ENCODE measurements at regions not wholly inside any gene's neighbourhood (a gene's known extent, or its start where the extent isn't known, plus 50 kb on each side); places are given as distances from the start of the nearest gene placed in this dataset.

DNA sequence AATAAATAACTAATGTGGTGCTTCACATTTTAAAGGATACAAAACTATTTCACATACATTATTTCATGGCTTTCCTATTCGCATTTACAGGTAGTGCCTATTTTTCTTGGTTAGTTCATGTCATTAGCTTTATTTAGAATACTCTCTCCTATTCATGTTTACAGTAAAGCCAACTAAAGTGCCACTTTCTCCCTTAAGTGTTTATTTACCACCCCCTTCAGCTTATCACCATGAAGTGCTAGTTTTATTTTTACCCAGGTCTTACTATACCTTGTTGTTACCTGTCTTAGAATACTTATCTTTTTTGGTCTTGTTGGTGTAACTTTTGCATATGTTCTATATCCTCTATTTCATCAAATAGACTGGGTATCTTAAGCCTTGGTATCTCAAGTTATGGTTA, 715.2 kb upstream of the TENM4 start:
- Histone ChIP-seq H3K36me3 (no peaks in the 10 kb centered on the region), H3K4me1 (no peaks in the 10 kb centered on the region), H3K9me3 (no peaks in the 10 kb centered on the region), H3K4me3 (no peak overlapping the region), H3K27ac (no peak overlapping the region), H3K27me3 (no peaks in the 10 kb centered on the region)
- DNase-seq: no peak
- no peak for ATAC-seq
- in situ Hi-C loops (cut with MboI; ENCODE audit: low sequenced_read_pairs in 4 of 4): no loop called here
- TF ChIP-seq POLR2A (IDR thresholded peaks at IDR 0.05): no peak
- TF ChIP-seq, protein P1, sequence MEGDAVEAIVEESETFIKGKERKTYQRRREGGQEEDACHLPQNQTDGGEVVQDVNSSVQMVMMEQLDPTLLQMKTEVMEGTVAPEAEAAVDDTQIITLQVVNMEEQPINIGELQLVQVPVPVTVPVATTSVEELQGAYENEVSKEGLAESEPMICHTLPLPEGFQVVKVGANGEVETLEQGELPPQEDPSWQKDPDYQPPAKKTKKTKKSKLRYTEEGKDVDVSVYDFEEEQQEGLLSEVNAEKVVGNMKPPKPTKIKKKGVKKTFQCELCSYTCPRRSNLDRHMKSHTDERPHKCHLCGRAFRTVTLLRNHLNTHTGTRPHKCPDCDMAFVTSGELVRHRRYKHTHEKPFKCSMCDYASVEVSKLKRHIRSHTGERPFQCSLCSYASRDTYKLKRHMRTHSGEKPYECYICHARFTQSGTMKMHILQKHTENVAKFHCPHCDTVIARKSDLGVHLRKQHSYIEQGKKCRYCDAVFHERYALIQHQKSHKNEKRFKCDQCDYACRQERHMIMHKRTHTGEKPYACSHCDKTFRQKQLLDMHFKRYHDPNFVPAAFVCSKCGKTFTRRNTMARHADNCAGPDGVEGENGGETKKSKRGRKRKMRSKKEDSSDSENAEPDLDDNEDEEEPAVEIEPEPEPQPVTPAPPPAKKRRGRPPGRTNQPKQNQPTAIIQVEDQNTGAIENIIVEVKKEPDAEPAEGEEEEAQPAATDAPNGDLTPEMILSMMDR (IDR thresholded peaks at IDR 0.05 in 4 of 5, conservative IDR thresholded peaks at IDR 0.05 in 1 of 5): no peak
- intact Hi-C loops (cut with DNase I; ENCODE audit: low total_unique reads): no loop called here

DNA sequence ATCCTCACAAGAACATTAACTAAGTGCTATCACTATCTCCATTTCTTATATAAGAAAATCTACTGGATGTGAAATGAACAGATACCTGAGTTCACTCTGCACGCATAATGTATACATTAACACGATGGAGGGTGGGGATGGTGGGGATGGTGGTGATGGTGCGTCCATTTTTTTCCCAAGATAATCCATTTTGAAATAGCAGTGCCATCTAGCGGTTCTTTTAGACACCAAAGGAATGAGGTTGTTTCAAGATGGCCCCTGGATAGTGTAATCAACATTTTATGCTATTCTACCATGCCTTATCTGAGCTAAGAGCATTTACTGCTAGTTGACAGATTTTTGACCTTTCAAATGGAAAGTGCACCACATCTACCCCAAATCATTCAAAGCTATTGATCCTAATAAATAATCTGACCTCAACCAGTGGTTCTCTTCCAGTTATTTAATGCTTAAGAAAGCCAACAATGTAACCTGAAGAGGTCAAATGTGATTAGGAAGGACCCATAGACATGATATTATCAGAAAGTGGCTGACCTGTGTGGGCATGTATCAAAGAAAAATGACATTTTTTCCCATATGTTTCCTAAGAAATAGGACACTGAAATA, 714.7 kb upstream of the TENM4 start:
- no peak overlapping the region for H3K4me3 ChIP-seq
- H3K27ac ChIP-seq: no peak overlapping the region
- DNase-seq (no peak), ATAC-seq (no peak)
- intact Hi-C loops (cut with DNase I; ENCODE audit: low total_unique reads) (no loop called here), in situ Hi-C loops (cut with MboI; ENCODE audit: low sequenced_read_pairs in 4 of 4) (no loop called here)
- no peaks in the 10 kb centered on the region for H3K36me3 ChIP-seq
- H3K27me3 ChIP-seq: no peaks in the 10 kb centered on the region
- no peak for TF ChIP-seq POLR2A (IDR thresholded peaks at IDR 0.05)
- TF ChIP-seq, protein P1 (IDR thresholded peaks at IDR 0.05 in 4 of 5, conservative IDR thresholded peaks at IDR 0.05 in 1 of 5): peak in 2 of 5 experiments; percentile 25 to 26
- no peaks in the 10 kb centered on the region for H3K9me3 ChIP-seq
- H3K4me1 ChIP-seq: no peaks in the 10 kb centered on the region

DNA sequence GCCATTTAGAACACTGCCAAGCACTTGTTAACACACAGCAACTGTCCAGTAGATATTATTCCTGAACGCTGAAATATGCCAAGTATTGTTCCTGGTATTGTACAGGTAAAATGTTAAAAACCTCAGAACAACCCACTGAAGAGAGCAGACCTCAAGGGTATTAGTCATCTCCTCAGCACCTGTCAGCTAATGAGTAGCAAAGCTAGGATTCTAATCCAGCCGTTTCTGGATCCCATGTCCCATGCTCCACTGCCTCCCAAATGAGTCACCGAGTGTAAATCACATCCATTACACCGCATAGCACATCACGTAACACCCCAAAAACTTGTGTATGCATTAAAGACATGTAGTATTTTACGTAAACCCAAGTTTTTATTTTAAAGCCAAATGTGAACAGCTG, 705.4 kb upstream of the TENM4 start:
- ATAC-seq (no peak), DNase-seq (no peak)
- Histone ChIP-seq H3K27ac (no peak overlapping the region), H3K9me3 (no peaks in the 10 kb centered on the region), H3K4me1 (no peaks in the 10 kb centered on the region), H3K27me3 (no peaks in the 10 kb centered on the region), H3K36me3 (no peaks in the 10 kb centered on the region), H3K4me3 (no peak overlapping the region)
- in situ Hi-C loops (cut with MboI; ENCODE audit: low sequenced_read_pairs in 4 of 4) (no loop called here), intact Hi-C loops (cut with DNase I; ENCODE audit: low total_unique reads) (no loop called here)
- TF ChIP-seq, protein P1 (IDR thresholded peaks at IDR 0.05 in 4 of 5, conservative IDR thresholded peaks at IDR 0.05 in 1 of 5): no peak
- no peak for TF ChIP-seq POLR2A (IDR thresholded peaks at IDR 0.05)

DNA sequence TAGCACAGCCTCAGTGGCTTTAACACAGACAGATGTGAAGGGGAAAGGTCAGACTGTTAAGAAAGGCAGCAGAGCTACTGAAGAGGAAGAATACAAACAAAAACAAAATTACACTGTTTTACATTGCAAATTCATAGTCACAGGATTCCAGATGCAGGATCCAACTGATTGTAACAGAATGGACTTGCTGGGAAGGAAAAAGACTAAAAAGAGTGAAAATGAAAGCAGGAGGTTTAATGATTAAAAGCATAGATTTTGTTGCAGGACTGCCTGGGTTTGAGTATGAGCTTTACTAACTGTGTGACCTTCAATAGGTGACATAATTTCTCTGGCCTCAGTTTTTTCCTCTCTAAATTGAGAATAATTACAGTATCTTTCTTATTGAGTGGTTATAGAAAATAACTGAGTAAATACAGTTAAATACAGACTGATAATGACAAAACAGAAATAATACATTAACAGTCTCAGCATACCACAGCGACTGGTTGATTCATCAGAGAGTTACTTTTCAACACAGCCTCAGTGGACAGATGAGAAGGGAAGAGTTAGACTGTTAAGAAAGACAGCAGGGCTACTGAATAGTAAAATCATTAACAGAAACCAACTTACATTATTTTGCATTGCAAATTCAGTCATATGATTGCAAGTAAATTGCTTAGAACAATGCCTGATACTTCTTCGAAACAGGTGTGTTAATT, 704.2 kb upstream of the TENM4 start:
- no peaks in the 10 kb centered on the region for H3K36me3 ChIP-seq
- DNase-seq (no peak), ATAC-seq (no peak)
- TF ChIP-seq POLR2A (IDR thresholded peaks at IDR 0.05): no peak
- TF ChIP-seq, protein P1 (IDR thresholded peaks at IDR 0.05 in 4 of 5, conservative IDR thresholded peaks at IDR 0.05 in 1 of 5): no peak
- H3K9me3 ChIP-seq: no peaks in the 10 kb centered on the region
- in situ Hi-C loops (cut with MboI; ENCODE audit: low sequenced_read_pairs in 4 of 4) (no loop called here), intact Hi-C loops (cut with DNase I; ENCODE audit: low total_unique reads) (no loop called here)
- no peaks in the 10 kb centered on the region for H3K4me1 ChIP-seq
- H3K27me3 ChIP-seq: no peaks in the 10 kb centered on the region
- H3K27ac ChIP-seq: no peak overlapping the region
- no peak overlapping the region for H3K4me3 ChIP-seq

Data from gastrocnemius medialis (tissue), 4 donors.